ENCODE measurements at regions not wholly inside any gene's neighbourhood (a gene's known extent, or its start where the extent isn't known, plus 50 kb on each side); places are given as distances from the start of the nearest gene placed in this dataset.

- no peak overlapping the region for H3K27ac ChIP-seq
- H3K27me3 ChIP-seq, result no peaks in the 10 kb centered on the region
- H3K4me1 ChIP-seq, result no peaks in the 10 kb centered on the region
- H3K36me3 ChIP-seq, result no peaks in the 10 kb centered on the region
- no peak for DNase-seq
- intact Hi-C loops (cut with DNase I), result no loop called here
- no peaks in the 10 kb centered on the region for H3K9me3 ChIP-seq
- TF ChIP-seq CTCF (IDR thresholded peaks at IDR 0.05), result no peak
- no peak for ATAC-seq
- no peak overlapping the region for H3K4me3 ChIP-seq
Observed at GRCh38 chr13:50412046-50412617, 396.9 kb downstream of the KCNRG start.

- Histone ChIP-seq H3K4me1 (no peaks in the 10 kb centered on the region), H3K27me3 (no peaks in the 10 kb centered on the region), H3K36me3 (no peaks in the 10 kb centered on the region), H3K27ac (no peak overlapping the region), H3K9me3 (no peaks in the 10 kb centered on the region), H3K4me3 (no peak overlapping the region)
- intact Hi-C loops (cut with DNase I), result no loop called here
- ATAC-seq (no peak), DNase-seq (no peak)
- TF ChIP-seq CTCF (IDR thresholded peaks at IDR 0.05), result no peak
Observed at GRCh38 chr13:50414640-50415039, 399.4 kb downstream of the KCNRG start.

- Histone ChIP-seq H3K4me3 (no peak overlapping the region), H3K27ac (no peak overlapping the region), H3K4me1 (no peaks in the 10 kb centered on the region), H3K36me3 (no peaks in the 10 kb centered on the region), H3K27me3 (no peaks in the 10 kb centered on the region), H3K9me3 (no peaks in the 10 kb centered on the region)
- no peak for ATAC-seq
- TF ChIP-seq CTCF (IDR thresholded peaks at IDR 0.05), result no peak
- DNase-seq, result no peak
- intact Hi-C loops (cut with DNase I), result no loop called here
Observed at GRCh38 chr13:50415428-50415827, 400.2 kb downstream of the KCNRG start.

GRCh38 chr13:50417597-50417996, 402.4 kb downstream of the KCNRG start:
- DNase-seq (no peak), ATAC-seq (no peak)
- H3K27ac ChIP-seq, result no peak overlapping the region
- H3K36me3 ChIP-seq, result no peaks in the 10 kb centered on the region
- H3K9me3 ChIP-seq, result no peaks in the 10 kb centered on the region
- TF ChIP-seq CTCF (IDR thresholded peaks at IDR 0.05), result no peak
- peaks cover 5% of the 10 kb centered on the region for H3K4me1 ChIP-seq
- intact Hi-C loops (cut with DNase I), result no loop called here
- H3K27me3 ChIP-seq, result no peaks in the 10 kb centered on the region
- no peak overlapping the region for H3K4me3 ChIP-seq

GRCh38 chr13:50419331-50419865, 404.2 kb downstream of the KCNRG start:
- Histone ChIP-seq H3K9me3 (no peaks in the 10 kb centered on the region), H3K27ac (peak overlapping the region; percentile 37), H3K36me3 (no peaks in the 10 kb centered on the region), H3K27me3 (no peaks in the 10 kb centered on the region), H3K4me3 (no peak overlapping the region), H3K4me1 (peaks cover 5% of the 10 kb centered on the region)
- DNase-seq (no peak), ATAC-seq (no peak)
- intact Hi-C loops (cut with DNase I), result no loop called here
- TF ChIP-seq CTCF (IDR thresholded peaks at IDR 0.05), result no peak

GRCh38 chr13:50419896-50420295, 404.7 kb downstream of the KCNRG start:
- no peak for ATAC-seq
- no peak for DNase-seq
- no peak for TF ChIP-seq CTCF (IDR thresholded peaks at IDR 0.05)
- H3K27ac ChIP-seq, result peak overlapping the region; percentile 37
- no peak overlapping the region for H3K4me3 ChIP-seq
- H3K27me3 ChIP-seq, result no peaks in the 10 kb centered on the region
- intact Hi-C loops (cut with DNase I), result no loop called here
- H3K4me1 ChIP-seq, result peaks cover 5% of the 10 kb centered on the region
- H3K9me3 ChIP-seq, result no peaks in the 10 kb centered on the region
- H3K36me3 ChIP-seq, result no peaks in the 10 kb centered on the region
